Ammon's horn (tissue), 1 donor: ENCODE measurements at regions not wholly inside any gene's neighbourhood (a gene's known extent, or its start where the extent isn't known, plus 50 kb on each side); places are given as distances from the start of the nearest gene placed in this dataset.
"Not testable (repeated sequence)": the region's sequence is repeated elsewhere in the genome, so short reads cannot be mapped to it uniquely, and the experiment has no call there.

Experiments used
- DNase-seq: peaks from one replicate; pipeline ENCODE4 v3.0.0-alpha.2; 2016; ENCODE audit warnings: low spot score

DNA sequence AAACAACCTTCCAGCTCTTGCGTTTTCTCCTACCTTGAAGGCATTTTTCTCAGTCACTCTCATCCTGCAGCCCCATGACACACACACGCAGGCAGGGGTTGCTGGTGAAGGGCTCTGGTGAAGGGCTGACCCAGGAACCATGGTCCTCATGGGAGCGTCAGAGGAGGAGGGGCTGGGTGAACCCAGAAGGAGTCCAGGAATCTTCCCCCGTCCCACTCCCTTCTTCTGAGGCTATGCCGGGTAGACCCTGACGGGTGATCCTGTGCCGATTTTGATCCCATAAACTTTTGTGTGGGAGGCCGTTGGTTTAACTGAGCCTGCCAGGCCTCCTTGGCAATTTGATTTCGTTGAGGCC is 278.4 kb upstream of the FOXF1 start:
- no peak for DNase-seq

DNA sequence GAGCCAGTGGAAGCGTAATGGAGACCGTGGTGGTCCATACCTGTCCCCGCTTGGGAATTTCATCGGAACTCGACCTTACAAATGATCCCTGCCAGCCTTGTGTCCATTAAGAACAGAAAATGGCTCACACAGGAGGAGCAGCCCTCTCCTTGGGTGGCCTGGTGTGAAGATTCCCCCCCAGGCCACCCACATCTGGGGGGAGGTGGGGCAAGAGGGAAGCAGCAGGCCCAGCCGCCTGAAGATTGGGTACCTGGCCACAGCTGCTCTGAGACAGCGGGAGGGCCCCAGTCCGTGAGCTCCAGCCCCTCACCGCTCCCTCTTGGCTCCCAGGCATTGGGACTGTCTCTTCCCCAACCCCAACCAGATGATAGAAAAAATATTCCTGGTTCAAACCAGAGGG is 277.8 kb upstream of the FOXF1 start:
- no peak for DNase-seq

DNA sequence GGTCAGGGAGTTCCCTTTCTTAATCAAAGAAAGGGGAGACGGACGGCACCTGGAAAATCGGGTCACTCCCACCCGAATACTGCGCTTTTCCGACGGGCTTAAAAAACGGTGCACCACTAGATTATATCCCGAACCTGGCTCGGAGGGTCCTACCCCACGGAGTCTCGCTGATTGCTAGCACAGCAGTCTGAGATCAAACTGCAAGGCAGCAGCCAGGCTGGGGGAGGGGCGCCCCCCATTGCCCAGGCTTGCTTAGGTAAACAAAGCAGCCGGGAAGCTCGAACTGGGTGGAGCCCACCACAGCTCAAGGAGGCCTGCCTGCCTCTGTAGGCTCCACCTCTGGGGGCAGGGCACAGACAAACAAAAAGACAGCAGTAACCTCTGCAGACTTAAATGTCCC is 276.8 kb upstream of the FOXF1 start:
- DNase-seq = not testable (repeated sequence)

DNA sequence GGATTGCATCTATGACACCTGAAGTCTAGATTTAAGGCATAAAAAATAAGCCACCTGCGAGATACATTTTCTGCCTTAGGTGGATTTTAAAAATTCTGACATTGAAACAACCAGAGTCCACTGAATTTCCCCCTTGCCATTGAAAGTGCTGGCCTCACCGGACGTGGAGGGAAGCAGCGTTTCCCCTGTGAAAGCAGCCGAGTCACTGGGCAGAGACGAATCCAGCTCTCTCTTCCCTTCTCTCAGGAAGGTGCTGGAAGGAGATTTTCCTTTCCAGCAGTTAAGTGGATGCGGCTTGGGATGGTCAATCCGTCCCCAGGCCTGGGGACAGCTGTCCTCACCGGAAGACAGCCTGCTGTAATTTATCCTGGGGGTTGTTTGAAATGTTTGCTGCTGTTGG is 270.9 kb upstream of the FOXF1 start:
- no peak for DNase-seq

DNA sequence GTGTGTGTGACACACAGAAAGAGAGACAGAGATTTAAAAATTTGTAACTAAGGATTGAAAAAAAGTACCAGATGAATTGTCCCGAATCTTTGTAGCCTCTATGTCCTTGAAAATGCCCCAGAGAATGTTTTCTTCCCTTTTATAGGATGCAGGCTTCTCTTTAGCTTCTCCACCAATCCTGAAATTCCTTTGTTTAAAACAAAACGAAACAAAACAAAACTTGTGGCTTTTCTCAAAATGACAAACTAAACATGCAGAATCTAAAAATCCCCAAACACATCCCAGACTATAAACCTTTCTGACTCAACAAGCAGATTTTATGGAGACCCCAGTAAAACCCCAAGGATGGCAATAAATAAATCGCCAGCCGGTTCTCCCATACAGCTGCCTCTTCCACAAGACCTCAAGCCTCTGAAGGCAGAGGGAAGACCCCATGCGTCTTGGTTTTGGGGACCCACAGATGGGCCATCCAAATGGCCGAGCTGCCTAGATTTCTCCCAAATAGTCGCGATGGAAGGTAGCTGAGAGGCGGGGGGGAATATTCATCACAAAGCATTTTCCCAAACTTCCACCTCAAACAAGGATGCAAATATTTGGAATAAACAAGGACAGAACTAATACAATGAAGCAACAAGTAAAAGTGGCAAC is 269.5 kb upstream of the FOXF1 start:
- DNase-seq = no peak

DNA sequence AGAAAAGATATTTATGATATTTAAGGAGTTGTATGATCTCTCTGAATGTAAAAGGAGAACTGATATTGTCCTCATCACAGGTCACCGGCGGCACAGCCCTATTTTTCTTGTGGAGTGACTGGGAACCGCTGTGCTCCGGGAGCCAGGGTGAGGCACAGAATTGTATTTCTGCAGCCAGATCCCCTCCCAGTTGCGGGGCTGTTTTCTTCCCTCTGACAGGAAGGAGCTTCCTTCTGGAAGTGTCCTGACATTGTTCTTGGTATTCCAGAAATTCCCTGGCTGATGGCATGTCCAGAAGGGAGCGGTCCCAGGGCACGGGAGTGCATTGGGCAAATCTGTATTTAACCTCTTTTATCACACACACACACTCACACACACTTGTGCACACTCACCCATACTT is 268.6 kb upstream of the FOXF1 start:
- DNase-seq = no peak

DNA sequence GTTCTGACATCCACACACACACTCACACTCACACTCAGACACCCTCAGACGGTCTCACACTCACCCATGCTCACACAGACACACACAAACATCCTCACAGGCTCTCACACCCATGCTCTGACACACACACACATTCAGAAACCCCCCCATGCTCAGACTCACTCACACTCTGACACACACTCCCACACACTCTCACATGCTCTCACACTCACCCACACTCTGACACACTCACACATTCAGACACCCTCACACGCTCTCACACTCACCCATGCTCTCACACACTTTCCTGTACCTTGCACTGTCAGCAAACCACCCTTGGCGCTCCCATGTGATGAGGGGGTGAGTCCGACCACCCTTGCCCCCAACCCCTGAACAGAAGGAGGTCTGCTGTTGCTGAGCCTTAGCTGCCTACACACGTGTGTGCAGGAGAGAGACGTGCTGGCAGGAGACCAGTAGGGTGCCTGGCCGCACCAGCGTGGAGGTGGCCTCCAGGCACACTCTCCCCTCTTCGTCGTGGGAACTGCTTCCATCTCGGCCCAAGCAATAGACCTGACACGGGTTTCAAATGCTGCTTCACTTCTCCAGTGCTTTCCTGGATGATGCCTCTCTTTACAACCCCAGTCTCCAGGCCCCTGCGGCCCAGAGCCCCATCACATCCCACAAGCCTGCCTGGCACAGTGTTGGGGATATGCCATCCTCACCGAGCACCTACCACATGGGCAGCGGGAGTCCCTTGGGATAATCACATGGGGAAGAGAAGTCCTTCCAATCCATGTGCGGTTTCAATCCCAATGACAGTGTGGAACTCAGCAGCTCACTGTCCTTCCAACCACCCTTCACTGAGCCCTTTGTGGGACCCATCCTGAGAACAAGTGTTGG is 267.8 kb upstream of the FOXF1 start:
- no peak for DNase-seq

DNA sequence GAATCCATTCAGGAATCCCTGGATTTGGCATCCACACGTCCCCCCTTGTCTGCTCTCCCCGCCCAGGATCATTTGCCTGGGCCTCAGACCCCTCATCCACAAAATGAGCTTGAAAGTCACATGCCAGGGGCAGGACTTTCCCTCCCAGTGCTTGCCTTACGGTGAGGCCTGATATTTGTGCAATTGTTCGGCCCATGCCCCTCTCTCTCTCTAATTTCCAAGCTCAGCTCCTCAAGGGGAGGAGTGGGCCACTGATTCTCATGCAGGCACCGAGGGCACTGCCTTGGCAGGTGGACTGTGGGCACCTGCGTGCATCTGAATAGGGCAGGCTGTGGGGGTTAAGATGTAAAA is 267.2 kb upstream of the FOXF1 start:
- DNase-seq = no peak

DNA sequence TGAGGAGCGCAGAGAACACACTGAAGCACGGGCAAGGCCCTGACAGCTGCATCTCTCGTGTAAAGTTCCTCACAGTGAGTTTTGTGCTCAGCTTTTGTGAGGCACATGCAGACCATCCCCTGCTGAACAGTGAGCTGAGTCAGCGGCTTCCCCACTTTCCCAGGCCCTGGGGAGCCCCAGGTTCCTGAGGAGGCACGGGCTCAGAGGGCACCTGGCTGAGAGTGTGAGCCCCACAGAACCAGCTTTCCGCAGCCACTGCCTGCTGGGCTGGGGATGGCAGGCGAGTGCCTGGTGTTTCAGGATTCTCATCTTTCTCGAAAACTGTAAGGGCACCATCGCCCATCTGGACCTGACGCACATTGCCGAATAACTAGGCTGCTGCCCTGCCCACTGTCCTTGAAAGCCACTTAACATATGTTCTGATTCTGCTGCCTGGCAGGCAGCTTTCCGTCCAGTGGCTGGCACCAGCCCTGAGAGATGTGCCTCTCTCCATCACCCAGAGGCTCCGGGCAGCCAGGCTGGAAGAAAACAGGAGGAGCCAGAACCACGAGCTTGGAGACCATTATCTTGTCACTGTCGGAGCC is 266.7 kb upstream of the FOXF1 start:
- DNase-seq = no peak

DNA sequence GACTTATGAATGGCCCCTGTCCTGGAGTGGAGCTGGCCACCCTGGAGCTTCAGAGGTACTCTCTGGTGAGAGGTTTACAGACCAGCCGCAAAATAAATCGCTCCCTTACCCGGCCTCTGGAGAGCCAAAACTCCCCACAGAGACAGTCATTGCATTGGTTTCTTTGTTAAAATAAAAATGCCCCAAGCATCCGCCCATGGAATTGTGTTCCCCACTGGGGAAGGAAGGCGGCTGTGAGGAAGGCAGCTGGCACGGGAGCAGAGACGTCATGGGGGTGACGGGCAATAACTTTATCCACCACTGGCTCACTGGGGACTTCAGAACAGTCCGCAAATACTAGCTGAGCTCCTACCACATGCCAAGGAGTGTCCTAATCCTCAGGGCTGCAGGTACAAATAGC is 266.2 kb upstream of the FOXF1 start:
- no peak for DNase-seq

DNA sequence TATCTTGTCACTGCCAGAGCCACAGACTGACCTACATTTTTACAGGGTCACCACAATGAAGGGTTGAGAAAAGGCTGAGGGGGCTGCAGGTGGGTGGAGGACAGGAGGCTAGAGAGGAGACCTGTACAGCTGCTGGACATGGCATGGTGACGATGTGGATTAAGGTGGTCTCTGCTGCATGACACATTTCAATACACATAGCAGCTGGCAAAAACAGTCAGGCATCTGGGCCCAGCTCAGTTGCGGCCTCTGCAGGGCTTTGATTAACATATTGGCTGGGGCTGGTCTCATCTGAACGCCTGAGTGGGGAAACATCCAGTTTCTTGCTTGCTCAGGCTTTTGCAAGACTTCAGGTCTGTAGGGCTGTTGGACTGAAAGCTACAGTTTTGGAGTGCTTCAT is 265.4 kb upstream of the FOXF1 start:
- no peak for DNase-seq

DNA sequence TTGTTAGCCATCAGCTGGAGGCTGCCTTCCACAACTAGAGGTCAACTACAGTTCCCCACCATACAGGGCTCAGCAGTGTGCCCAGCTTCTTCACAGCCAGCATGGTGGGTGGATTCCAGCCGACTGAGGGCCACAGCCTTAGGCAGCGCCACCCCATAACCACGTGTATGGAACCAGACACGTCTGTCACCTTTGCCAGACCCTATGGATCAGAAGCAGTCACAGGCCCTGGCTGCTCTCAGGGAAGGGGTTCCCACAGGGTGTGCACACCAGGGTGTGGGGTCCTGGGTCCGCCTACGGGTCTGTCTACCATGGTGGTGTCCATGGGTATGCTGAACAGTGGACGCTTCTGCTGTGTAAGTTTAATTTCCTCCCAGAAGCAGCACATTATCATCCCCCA is 265.0 kb upstream of the FOXF1 start:
- DNase-seq = no peak

DNA sequence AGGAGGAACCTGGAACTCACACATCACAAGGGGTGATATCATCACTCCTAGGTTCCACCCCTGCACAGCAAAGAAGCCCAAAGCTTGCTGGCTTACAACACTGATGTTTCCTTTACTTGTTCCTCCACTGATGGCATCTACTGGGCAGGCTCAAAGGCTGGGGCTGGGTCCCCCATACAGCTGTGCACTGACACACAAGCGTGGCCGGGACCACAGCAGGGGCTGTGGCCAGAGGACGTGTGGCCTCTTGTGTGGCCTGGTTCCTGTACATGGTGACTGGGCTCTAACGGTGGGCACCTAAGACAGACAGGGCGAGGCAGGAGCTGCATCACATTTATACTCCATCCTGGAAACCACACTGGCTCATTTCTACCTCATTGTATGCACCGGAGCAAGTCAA is 264.4 kb upstream of the FOXF1 start:
- no peak for DNase-seq

DNA sequence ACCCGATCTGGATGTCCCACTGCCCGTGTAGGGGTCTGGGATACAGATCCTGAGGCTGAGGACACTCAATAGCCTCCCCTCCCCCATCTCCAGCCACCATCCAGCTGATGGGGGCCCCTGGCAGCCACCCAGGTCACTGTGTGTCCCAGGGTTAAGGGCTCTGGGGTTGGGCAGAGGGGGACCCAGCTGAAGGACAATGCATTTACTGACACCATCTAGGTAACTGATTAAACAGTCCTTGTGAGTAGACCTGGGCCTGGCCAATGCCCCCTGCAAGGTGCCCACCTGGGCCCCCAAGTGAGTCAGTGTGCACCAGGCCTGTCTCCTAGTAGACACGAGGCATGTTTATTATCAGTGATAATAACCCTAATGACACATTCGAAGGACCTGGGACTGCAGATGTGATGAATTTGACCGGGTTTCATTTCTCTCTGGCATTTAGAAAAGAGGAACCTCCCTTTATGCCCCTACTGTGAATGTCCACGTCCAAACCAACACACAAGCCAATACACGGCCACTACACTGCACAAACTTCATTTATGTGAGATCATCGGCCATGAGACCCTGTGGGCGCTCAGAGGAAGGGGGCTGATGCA is 261.9 kb upstream of the FOXF1 start:
- no peak for DNase-seq

DNA sequence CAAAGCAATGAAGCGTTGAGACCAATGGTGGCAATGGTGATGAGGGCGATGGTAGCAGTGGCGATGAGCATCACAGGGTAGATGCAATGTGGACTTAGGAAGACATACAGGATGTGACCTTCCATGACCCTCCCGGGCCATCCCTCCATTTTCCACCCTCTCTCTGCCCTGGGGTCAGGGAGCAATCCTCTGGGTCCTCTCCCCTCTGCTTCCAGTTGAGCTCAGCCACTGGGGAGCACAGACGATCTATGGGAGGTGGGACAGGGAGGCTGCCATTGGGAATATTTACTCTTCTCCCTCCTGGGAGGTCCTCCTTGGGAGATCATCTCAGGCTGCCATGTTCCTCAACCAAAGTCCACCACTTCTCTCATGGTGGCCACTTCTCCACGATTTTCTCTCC is 260.7 kb upstream of the FOXF1 start:
- no peak for DNase-seq

DNA sequence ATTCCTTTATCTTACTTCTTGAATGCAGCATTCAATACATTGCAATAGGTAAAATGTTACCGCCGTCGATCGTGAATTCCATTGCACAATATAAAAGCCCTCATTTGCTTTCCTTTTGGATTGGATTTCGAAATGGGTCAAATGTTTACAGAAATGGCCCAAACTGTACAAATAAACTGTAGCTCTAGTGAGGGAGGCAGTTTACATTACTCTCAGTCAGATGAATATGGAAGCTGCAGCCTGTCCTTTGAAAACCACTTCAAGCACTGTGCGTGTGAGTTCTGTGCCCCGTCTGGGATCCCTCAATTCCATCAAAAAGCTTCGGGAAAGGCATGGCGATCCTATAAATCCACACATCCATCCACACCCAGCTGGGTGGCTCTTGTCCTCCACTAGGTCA is 258.6 kb upstream of the FOXF1 start:
- DNase-seq = no peak

DNA sequence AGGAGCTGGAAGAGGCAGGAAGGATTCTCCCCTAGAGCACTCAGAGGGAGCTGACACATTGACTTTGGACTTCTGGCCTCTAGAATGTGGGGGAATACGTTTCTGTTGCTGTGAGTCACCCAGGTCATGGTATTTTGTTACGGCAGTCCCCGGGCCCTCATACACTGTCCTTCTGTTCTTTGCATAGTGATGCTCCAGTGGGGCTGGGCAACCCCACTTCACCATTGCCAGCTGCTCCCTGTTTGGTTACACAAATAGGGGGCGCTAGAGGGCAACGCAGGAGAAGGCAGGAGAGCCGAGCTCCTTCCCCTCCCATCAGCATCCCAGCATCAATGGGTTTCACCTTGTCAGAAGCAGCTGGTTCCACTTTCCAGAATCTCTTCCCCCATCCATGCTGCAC is 257.7 kb upstream of the FOXF1 start:
- DNase-seq = no peak

DNA sequence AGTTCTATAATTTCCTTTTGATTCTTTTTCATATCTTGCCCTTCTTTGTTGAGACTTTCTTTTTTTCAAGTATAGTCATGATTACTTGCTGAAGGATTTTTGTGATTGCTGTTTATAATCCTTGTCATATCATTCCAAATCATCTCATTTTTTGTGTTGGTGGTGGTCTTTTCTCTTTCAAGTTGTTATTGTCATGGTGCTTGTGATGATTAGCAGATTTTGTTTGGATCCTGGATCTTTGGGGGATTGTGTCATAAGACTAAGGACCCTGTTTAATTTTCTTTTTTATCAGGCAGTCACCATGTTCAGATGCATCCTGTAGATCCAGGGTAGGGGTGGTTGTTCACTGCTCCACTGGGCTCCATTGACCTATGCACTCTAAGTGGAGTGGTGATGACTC is 254.4 kb upstream of the FOXF1 start:
- DNase-seq = no peak

DNA sequence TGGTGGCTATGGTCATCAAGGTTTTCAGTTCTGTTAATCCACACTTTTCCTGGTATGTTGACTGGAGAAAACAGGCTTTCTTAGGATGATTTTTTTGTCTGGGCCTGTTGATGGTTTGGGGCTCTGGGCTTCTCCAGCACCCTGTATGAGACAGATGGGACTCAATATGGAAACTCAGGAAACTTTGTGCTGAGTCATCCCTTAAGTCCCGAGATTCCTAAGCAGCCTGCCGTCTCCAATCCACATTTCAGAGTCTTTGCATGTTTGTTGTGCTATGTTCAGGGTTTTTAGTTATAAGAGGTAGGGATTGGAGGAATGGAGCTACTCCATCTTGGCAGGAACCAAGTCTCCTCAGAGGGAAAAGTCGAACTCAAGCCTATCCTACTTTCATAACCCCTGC is 253.3 kb upstream of the FOXF1 start:
- no peak for DNase-seq

DNA sequence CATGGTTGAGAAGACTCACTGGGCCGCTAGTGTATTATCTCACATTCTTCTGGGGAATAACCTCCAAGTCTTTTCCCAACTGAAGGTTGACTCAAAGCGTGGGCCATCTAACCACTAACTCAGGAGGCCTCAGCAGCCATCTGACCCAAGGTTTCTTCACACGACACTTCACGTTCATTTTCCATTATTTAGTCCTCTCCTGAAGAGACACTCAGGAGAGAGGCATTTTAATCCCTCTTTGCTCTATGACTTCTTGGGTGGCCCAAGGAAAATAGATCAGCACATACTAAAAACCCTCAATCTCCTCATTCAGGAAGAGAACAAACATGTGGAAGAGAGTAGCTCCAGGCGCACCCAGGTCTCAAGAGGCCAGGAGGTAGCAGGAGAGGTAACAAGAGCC is 252.8 kb upstream of the FOXF1 start:
- no peak for DNase-seq

DNA sequence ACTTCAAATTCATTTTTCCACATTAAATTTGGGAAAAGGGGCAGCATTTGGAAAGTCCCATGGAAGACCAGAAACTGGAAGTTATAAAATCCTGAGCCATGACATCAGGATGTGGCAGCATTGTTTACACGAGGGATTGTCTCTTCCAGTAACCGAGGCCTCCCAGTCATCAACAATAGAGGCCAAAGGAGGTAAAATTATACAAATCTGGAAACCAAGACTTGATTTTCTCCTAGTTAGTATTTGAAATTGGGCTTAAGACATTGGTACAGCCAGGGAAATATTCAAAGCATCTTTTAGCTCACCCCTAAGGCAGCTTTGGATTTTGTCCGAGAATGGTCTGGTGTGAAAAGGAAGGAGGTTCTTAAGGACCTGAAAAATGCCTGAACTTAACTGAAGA is 251.6 kb upstream of the FOXF1 start:
- DNase-seq = no peak

DNA sequence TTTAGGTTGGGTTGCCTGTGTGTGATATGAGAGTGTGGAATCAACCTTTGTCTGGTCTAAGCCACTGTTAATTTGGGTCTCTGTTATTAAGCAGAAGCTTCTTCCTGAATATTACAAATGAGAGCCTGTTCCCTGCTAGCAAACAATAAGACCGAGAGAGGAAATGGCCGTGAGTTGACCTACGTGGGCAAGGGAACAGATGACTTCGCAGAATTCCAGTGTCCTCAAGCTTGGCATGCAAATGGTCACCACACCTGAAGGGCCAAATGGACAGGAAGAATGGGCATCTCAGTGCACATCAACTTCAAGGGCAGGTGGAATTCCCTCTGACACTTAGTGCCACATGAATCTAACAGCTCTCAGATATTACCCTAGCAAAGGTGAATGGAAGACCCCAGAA is 250.8 kb upstream of the FOXF1 start:
- no peak for DNase-seq

DNA sequence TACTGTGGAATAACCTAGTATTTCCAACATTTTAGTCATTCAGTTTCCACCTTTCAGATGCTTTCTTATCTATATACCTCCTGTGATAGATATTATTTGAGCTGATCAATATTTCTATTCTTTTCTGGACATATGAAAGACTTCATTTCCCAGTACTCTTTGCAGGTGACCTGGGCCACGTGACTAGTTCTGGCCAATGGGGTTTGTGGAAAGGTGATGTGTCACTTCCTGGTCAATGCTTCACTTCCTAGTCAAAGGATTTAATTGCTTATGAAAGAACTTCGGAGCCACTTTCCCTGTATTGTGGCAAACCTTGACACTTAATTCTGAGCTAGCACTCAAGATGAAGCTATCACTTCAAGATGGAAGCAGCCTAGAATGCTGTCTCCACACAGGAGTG is 248.9 kb upstream of the FOXF1 start:
- DNase-seq = no peak
